ENCODE measurements at regions not wholly inside any gene's neighbourhood (a gene's known extent, or its start where the extent isn't known, plus 50 kb on each side); places are given as distances from the start of the nearest gene placed in this dataset.

- Mint-ChIP-seq H3K27me3 (ENCODE audit: unreplicated experiment) (peaks cover 57% of the 10 kb centered on the region), H3K9me3 (ENCODE audit: unreplicated experiment) (no peaks in the 10 kb centered on the region), H3K4me3 (ENCODE audit: unreplicated experiment) (no peak overlapping the region), H3K27ac (ENCODE audit: unreplicated experiment) (no peak overlapping the region), H3K4me1 (ENCODE audit: unreplicated experiment) (no peaks in the 10 kb centered on the region), H3K36me3 (ENCODE audit: unreplicated experiment) (no peaks in the 10 kb centered on the region)
- TF ChIP-seq CTCF (IDR thresholded peaks at IDR 0.05): no peak
- no peak for DNase-seq (ENCODE audit: extremely low spot score, unreplicated experiment)
These were observed 119.1 kb upstream of the PFKP start for GRCh38 chr10:2948127-2948854.

GRCh38 chr10:2944788-2945187 lies 122.6 kb upstream of the PFKP start:
- no peaks in the 10 kb centered on the region for H3K9me3 Mint-ChIP-seq (ENCODE audit: unreplicated experiment)
- peaks cover 54% of the 10 kb centered on the region for H3K27me3 Mint-ChIP-seq (ENCODE audit: unreplicated experiment)
- H3K4me3 Mint-ChIP-seq (ENCODE audit: unreplicated experiment): no peak overlapping the region
- H3K36me3 Mint-ChIP-seq (ENCODE audit: unreplicated experiment): no peaks in the 10 kb centered on the region
- DNase-seq (ENCODE audit: extremely low spot score, unreplicated experiment): no peak
- H3K4me1 Mint-ChIP-seq (ENCODE audit: unreplicated experiment): no peaks in the 10 kb centered on the region
- no peak overlapping the region for H3K27ac Mint-ChIP-seq (ENCODE audit: unreplicated experiment)
- TF ChIP-seq CTCF (IDR thresholded peaks at IDR 0.05): no peak

GRCh38 chr10:2943932-2944614 lies 123.3 kb upstream of the PFKP start:
- no peaks in the 10 kb centered on the region for H3K36me3 Mint-ChIP-seq (ENCODE audit: unreplicated experiment)
- no peak for DNase-seq (ENCODE audit: extremely low spot score, unreplicated experiment)
- peaks cover 61% of the 10 kb centered on the region for H3K27me3 Mint-ChIP-seq (ENCODE audit: unreplicated experiment)
- no peak overlapping the region for H3K27ac Mint-ChIP-seq (ENCODE audit: unreplicated experiment)
- H3K9me3 Mint-ChIP-seq (ENCODE audit: unreplicated experiment): no peaks in the 10 kb centered on the region
- TF ChIP-seq CTCF (IDR thresholded peaks at IDR 0.05): no peak
- H3K4me1 Mint-ChIP-seq (ENCODE audit: unreplicated experiment): no peaks in the 10 kb centered on the region
- H3K4me3 Mint-ChIP-seq (ENCODE audit: unreplicated experiment): no peak overlapping the region

GRCh38 chr10:2942938-2943337 lies 124.4 kb upstream of the PFKP start:
- DNase-seq (ENCODE audit: extremely low spot score, unreplicated experiment): no peak
- H3K4me3 Mint-ChIP-seq (ENCODE audit: unreplicated experiment): no peak overlapping the region
- H3K27me3 Mint-ChIP-seq (ENCODE audit: unreplicated experiment): peaks cover 58% of the 10 kb centered on the region
- no peak overlapping the region for H3K27ac Mint-ChIP-seq (ENCODE audit: unreplicated experiment)
- no peaks in the 10 kb centered on the region for H3K36me3 Mint-ChIP-seq (ENCODE audit: unreplicated experiment)
- no peak for TF ChIP-seq CTCF (IDR thresholded peaks at IDR 0.05)
- no peaks in the 10 kb centered on the region for H3K4me1 Mint-ChIP-seq (ENCODE audit: unreplicated experiment)
- H3K9me3 Mint-ChIP-seq (ENCODE audit: unreplicated experiment): no peaks in the 10 kb centered on the region

DNA sequence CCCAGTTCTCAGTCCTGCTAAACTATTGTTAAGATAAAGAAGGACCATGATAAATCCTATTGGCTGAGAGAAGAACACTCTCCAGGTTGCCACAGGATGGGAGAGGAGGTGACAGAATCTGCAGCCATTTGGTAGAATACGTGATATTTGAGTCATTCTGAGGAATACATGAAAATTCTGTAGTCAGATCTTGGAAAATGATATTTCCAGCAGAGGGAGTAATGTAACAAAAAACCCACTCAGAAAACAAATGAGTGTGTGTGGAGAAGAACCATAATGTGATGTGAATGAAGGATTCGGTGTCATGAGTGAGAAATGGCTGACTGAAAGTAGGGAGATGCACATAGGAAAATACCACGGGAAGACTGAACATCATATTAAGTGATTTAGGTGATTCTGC lies 128.5 kb upstream of the PFKP start:
- no peak overlapping the region for H3K4me3 Mint-ChIP-seq (ENCODE audit: unreplicated experiment)
- peaks cover 46% of the 10 kb centered on the region for H3K27me3 Mint-ChIP-seq (ENCODE audit: unreplicated experiment)
- TF ChIP-seq CTCF (IDR thresholded peaks at IDR 0.05): peak; percentile 54
- DNase-seq (ENCODE audit: extremely low spot score, unreplicated experiment): no peak
- H3K9me3 Mint-ChIP-seq (ENCODE audit: unreplicated experiment): no peaks in the 10 kb centered on the region
- no peaks in the 10 kb centered on the region for H3K36me3 Mint-ChIP-seq (ENCODE audit: unreplicated experiment)
- H3K27ac Mint-ChIP-seq (ENCODE audit: unreplicated experiment): no peak overlapping the region
- H3K4me1 Mint-ChIP-seq (ENCODE audit: unreplicated experiment): peaks cover 3% of the 10 kb centered on the region
